H9 (cell line): ENCODE measurements at regions not wholly inside any gene's neighbourhood (a gene's known extent, or its start where the extent isn't known, plus 50 kb on each side); places are given as distances from the start of the nearest gene placed in this dataset.

Experiments used
- DNase-seq: peaks from one replicate; pipeline ENCODE4 v3.0.0-alpha.2; 2017
- H2AFZ ChIP-seq: one replicate; pipeline ENCODE4 v1.6.1; 2013; ENCODE audit warnings: mild to moderate bottlenecking, low read length, control low read depth, moderate library complexity
- H2AK5ac ChIP-seq: 2 replicates; pipeline ENCODE4 v1.6.1; 2013; ENCODE audit warnings: low read length, control low read depth, mixed read lengths; ENCODE audit not compliant: insufficient read length
- H2BK120ac ChIP-seq: one replicate; pipeline ENCODE4 v1.6.1; 2013; ENCODE audit warnings: low read depth, mild to moderate bottlenecking, low read length, control low read depth, inconsistent platforms; ENCODE audit not compliant: poor library complexity, severe bottlenecking
- H2BK12ac ChIP-seq: 2 replicates; pipeline ENCODE4 v1.6.1; 2013; ENCODE audit warnings: low read length, control low read depth, mixed read lengths, low read depth; ENCODE audit not compliant: insufficient read length
- H2BK15ac ChIP-seq: 2 replicates; pipeline ENCODE4 v1.6.1; 2013; ENCODE audit warnings: low read depth, low read length, control low read depth
- H2BK20ac ChIP-seq: one replicate; pipeline ENCODE4 v1.6.1; 2013; ENCODE audit warnings: low read depth, mild to moderate bottlenecking, low read length, control low read depth, inconsistent platforms; ENCODE audit not compliant: poor library complexity, severe bottlenecking
- H2BK5ac ChIP-seq: 2 replicates; pipeline ENCODE4 v1.6.1; 2013; ENCODE audit warnings: low read length, control low read depth, mixed read lengths; ENCODE audit not compliant: insufficient read length
- H3K14ac ChIP-seq: 2 replicates; pipeline ENCODE4 v1.6.1; 2013; ENCODE audit warnings: low read length, control low read depth; ENCODE audit not compliant: insufficient read depth
- H3K18ac ChIP-seq: 2 replicates; pipeline ENCODE4 v1.6.1; 2013; ENCODE audit warnings: low read depth, mild to moderate bottlenecking, mixed read lengths, low read length, control low read depth; ENCODE audit not compliant: insufficient read length
- H3K23ac ChIP-seq: 2 replicates; pipeline ENCODE4 v1.6.1; 2013; ENCODE audit warnings: low read length, control low read depth, mixed read lengths, low read depth; ENCODE audit not compliant: insufficient read length
- H3K23me2 ChIP-seq: 2 replicates; pipeline ENCODE4 v1.6.1; 2013; ENCODE audit warnings: low read depth, mild to moderate bottlenecking, mixed read lengths, low read length, control low read depth; ENCODE audit not compliant: insufficient read length, poor library complexity, severe bottlenecking
- H3K27ac ChIP-seq: 2 replicates; pipeline ENCODE4 v1.5.1; 2013; ENCODE audit warnings: low read length, control low read depth, mixed read lengths, low read depth; ENCODE audit not compliant: insufficient read length
- H3K27me3 ChIP-seq: 2 replicates; pipeline ENCODE4 v1.6.1; 2013; ENCODE audit warnings: low read length, control low read depth, inconsistent platforms; ENCODE audit not compliant: insufficient read depth
- H3K4ac ChIP-seq: 2 replicates; pipeline ENCODE4 v1.6.1; 2013; ENCODE audit warnings: low read depth, mild to moderate bottlenecking, control low read depth, inconsistent platforms, low read length, moderate library complexity
- H3K4me1 ChIP-seq: 2 replicates; pipeline ENCODE4 v1.6.1; 2013; ENCODE audit warnings: low read length, control low read depth, inconsistent platforms; ENCODE audit not compliant: insufficient read depth
- H3K4me2 ChIP-seq: 2 replicates; pipeline ENCODE4 v1.6.1; 2013; ENCODE audit warnings: low read length, control low read depth, mixed read lengths; ENCODE audit not compliant: insufficient read length, insufficient read depth
- H3K56ac ChIP-seq: 2 replicates; pipeline ENCODE4 v1.6.1; 2013; ENCODE audit warnings: low read depth, mild to moderate bottlenecking, mixed read lengths, low read length, control low read depth; ENCODE audit not compliant: insufficient read length
- H3K79me1 ChIP-seq: 2 replicates; pipeline ENCODE4 v1.6.1; 2013; ENCODE audit warnings: low read depth, mild to moderate bottlenecking, moderate library complexity, low read length, control low read depth, inconsistent platforms; ENCODE audit not compliant: insufficient read depth, poor library complexity, severe bottlenecking
- H3K79me2 ChIP-seq: 2 replicates; pipeline ENCODE4 v1.6.1; 2013; ENCODE audit warnings: low read length, control low read depth, inconsistent platforms; ENCODE audit not compliant: insufficient read depth
- H3K9ac ChIP-seq: 2 replicates; pipeline ENCODE4 v1.6.1; 2013; ENCODE audit warnings: low read length, control low read depth, mixed read lengths; ENCODE audit not compliant: insufficient read length; ENCODE audit errors: extremely low read depth
- H3K9me3 ChIP-seq: one replicate; pipeline ENCODE4 v1.6.1; 2013; ENCODE audit warnings: low read depth, low read length, inconsistent platforms; ENCODE audit not compliant: control insufficient read depth
- H3T11ph ChIP-seq: one replicate; pipeline ENCODE4 v1.6.1; 2013; ENCODE audit warnings: mild to moderate bottlenecking, low read length, control low read depth, inconsistent platforms
- H4K20me1 ChIP-seq: one replicate; pipeline ENCODE4 v1.6.1; 2013; ENCODE audit not compliant: control insufficient read depth, insufficient read length, insufficient read depth
- H4K5ac ChIP-seq: 2 replicates; pipeline ENCODE4 v1.6.1; 2013; ENCODE audit warnings: low read depth, mild to moderate bottlenecking, mixed read lengths, low read length, control low read depth; ENCODE audit not compliant: insufficient read length
- H4K8ac ChIP-seq: replicated peaks from 2 replicates; pipeline ENCODE4 v1.6.1; 2013; ENCODE audit warnings: low read length, control low read depth, mixed read lengths, low read depth; ENCODE audit not compliant: insufficient read length
- H4K91ac ChIP-seq: 2 replicates; pipeline ENCODE4 v1.6.1; 2013; ENCODE audit warnings: low read depth, mild to moderate bottlenecking, moderate library complexity, mixed read lengths, low read length, control low read depth; ENCODE audit not compliant: insufficient read length
- H3K27ac Mint-ChIP-seq, 3 experiments: 2 replicates in 2 of 3; 3 replicates in 1 of 3; pipeline ENCODE4 v1.8.0; 2020 to 2021; ENCODE audit warnings: mixed read lengths in 3 of 3, mild to moderate bottlenecking in 1 of 3, moderate library complexity in 1 of 3
- H3K27me3 Mint-ChIP-seq: 2 replicates; pipeline ENCODE4 v1.8.0; 2021; ENCODE audit warnings: low read depth, mild to moderate bottlenecking, moderate library complexity, mixed read lengths
- H3K36me3 Mint-ChIP-seq, 3 experiments: 2 replicates in 2 of 3; 3 replicates in 1 of 3; pipeline ENCODE4 v1.8.0; 2020 to 2021; ENCODE audit warnings: low read depth in 3 of 3, mixed read lengths in 3 of 3; ENCODE audit not compliant: insufficient read depth in 1 of 3
- H3K4me1 Mint-ChIP-seq, 2 experiments: 2 replicates each; pipeline ENCODE4 v1.8.0; 2020; ENCODE audit warnings: mixed read lengths in 2 of 2
- H3K4me3 Mint-ChIP-seq, 2 experiments: 2 replicates in 1 of 2; 3 replicates in 1 of 2; pipeline ENCODE4 v1.8.0; 2020 to 2021; ENCODE audit warnings: mild to moderate bottlenecking in 2 of 2, mixed read lengths in 2 of 2, moderate library complexity in 1 of 2
- H3K9me3 Mint-ChIP-seq, 2 experiments: 2 replicates in 1 of 2; 3 replicates in 1 of 2; pipeline ENCODE4 v1.8.0; 2020; ENCODE audit warnings: mild to moderate bottlenecking in 2 of 2, mixed read lengths in 2 of 2, moderate library complexity in 1 of 2
- CTCF ChIP-seq: fragments of 200-600 bp; sonication (generic); conservative IDR thresholded peaks from 3 replicates; pipeline ENCODE4 v1.8.0; 2021; ENCODE audit warnings: antibody characterized with exemption, mild to moderate bottlenecking
- WGBS: extraction: QIAGEN DNeasy Blood & Tissue Kit; methylation state at CpG from one replicate; pipeline ENCODE4 v1.1.7; 2013; ENCODE audit warnings: missing lambda C conversion rate, low lambda C conversion rate, mixed read lengths; ENCODE audit not compliant: insufficient read length; ENCODE audit errors: extremely low coverage; 5-methylcytosine and 5-hydroxymethylcytosine counted together

- Histone ChIP-seq H3K79me1 (no peaks in the 10 kb centered on the region), H3K79me2 (no peaks in the 10 kb centered on the region), H3T11ph (no peak overlapping the region), H3K4me1 (no peaks in the 10 kb centered on the region), H3K27ac (no peak overlapping the region), H3K27me3 (no peaks in the 10 kb centered on the region), H3K9me3 (no peaks in the 10 kb centered on the region), H4K8ac (no peak overlapping the region), H2AK5ac (no peak overlapping the region), H4K5ac (no peak overlapping the region), H2BK20ac (no peak overlapping the region), H2AFZ (no peak overlapping the region), H2BK12ac (no peak overlapping the region), H3K18ac (no peak overlapping the region), H3K23ac (no peak overlapping the region), H3K4me2 (no peak overlapping the region), H2BK15ac (no peak overlapping the region), H4K91ac (no peak overlapping the region), H3K14ac (no peak overlapping the region), H4K20me1 (no peaks in the 10 kb centered on the region), H3K56ac (no peak overlapping the region), H2BK120ac (no peak overlapping the region), H2BK5ac (no peak overlapping the region), H3K9ac (no peak overlapping the region), H3K23me2 (no peaks in the 10 kb centered on the region), H3K4ac (no peak overlapping the region)
- WGBS: no CpG with 5 or more reads among the region's 2 CpGs
- H3K27me3 Mint-ChIP-seq: peaks cover 1% of the 10 kb centered on the region; the same call in 1 of the 2 replicates
- DNase-seq: no peak
- H3K27ac Mint-ChIP-seq: no peak overlapping the region
- H3K4me1 Mint-ChIP-seq: no peaks in the 10 kb centered on the region
- H3K4me3 Mint-ChIP-seq: no peak overlapping the region
- H3K36me3 Mint-ChIP-seq: no peaks in the 10 kb centered on the region
- peaks cover 0 to 2% of the 10 kb centered on the region in 2 experiments; a peak in 3 of 5 replicates for H3K9me3 Mint-ChIP-seq
- TF ChIP-seq CTCF: no peak
Observed at GRCh38 chr14:55986069-55986468, 132.1 kb upstream of the PELI2 start.
